ENCODE measurements at regions not wholly inside any gene's neighbourhood (a gene's known extent, or its start where the extent isn't known, plus 50 kb on each side); places are given as distances from the start of the nearest gene placed in this dataset.

- TF ChIP-seq POLR2A (IDR thresholded peaks at IDR 0.05; ENCODE audit: low read length): no peak
- TF ChIP-seq GATA1 (IDR thresholded peaks at IDR 0.05; ENCODE audit: low read depth, low read length): no peak
These were observed 488.1 kb upstream of the HTR2C start for GRCh38 chrX:114095789-114096188.

Measured in erythroblast (primary cell).